ENCODE measurements at regions not wholly inside any gene's neighbourhood (a gene's known extent, or its start where the extent isn't known, plus 50 kb on each side); places are given as distances from the start of the nearest gene placed in this dataset.
"Not testable (repeated sequence)": the region's sequence is repeated elsewhere in the genome, so short reads cannot be mapped to it uniquely, and the experiment has no call there.

DNA sequence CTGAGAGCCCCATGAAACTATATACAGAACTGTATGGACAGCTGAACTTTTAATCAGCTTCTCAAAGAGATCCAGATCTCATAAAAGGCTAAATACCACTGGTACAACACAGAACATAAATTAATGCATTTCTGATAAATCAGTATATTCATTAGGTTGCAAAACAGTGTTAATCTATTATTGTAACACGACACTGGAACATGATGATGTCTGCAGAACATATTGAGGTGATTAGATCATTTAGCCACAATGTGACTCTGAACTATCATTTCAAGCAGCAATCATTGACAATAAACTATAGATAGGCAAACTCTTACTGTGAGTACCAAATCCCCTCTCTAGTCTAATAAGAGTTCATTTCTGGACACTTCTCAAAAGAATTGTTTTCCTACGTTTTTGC, 50.3 kb downstream of the GASK1B start:
- POLR2A ChIA-PET = no interaction called here
- CTCF ChIA-PET = interaction anchor here (0.9 kb wide), 1 partner anchor 22 kb away, joined by 3 read pairs; no protein-coding TSS in a partner anchor
- TF ChIP-seq, protein P1, sequence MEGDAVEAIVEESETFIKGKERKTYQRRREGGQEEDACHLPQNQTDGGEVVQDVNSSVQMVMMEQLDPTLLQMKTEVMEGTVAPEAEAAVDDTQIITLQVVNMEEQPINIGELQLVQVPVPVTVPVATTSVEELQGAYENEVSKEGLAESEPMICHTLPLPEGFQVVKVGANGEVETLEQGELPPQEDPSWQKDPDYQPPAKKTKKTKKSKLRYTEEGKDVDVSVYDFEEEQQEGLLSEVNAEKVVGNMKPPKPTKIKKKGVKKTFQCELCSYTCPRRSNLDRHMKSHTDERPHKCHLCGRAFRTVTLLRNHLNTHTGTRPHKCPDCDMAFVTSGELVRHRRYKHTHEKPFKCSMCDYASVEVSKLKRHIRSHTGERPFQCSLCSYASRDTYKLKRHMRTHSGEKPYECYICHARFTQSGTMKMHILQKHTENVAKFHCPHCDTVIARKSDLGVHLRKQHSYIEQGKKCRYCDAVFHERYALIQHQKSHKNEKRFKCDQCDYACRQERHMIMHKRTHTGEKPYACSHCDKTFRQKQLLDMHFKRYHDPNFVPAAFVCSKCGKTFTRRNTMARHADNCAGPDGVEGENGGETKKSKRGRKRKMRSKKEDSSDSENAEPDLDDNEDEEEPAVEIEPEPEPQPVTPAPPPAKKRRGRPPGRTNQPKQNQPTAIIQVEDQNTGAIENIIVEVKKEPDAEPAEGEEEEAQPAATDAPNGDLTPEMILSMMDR (IDR thresholded peaks at IDR 0.05; ENCODE audit: control extremely low read depth, extremely low read depth, low read depth, missing control alignments) = no peak
- DNase-seq (ENCODE audit: extremely low spot score) = no peak

DNA sequence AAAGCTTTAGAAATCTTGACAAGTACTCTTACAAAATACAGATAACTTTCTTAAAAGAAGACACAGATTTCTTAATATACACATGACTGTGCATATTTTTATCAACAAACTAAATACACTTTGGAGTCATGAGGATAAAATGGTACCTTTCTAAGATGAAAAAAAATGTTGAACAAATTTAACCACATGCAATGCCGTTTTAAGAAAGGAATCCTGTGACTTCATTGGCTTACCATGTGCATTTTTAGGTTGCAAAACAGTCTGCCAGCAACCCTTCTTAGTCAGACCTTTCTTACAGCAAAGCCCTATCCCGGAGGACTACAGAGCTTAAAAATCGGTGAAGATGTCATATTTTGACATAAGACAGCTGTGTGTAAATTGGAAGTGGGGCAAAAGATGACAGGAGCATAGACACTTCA, 51.7 kb downstream of the GASK1B start:
- POLR2A ChIA-PET = no interaction called here
- TF ChIP-seq, protein P1 (IDR thresholded peaks at IDR 0.05; ENCODE audit: control extremely low read depth, extremely low read depth, low read depth, missing control alignments) = no peak
- CTCF ChIA-PET = no interaction called here
- no peak for DNase-seq (ENCODE audit: extremely low spot score)

DNA sequence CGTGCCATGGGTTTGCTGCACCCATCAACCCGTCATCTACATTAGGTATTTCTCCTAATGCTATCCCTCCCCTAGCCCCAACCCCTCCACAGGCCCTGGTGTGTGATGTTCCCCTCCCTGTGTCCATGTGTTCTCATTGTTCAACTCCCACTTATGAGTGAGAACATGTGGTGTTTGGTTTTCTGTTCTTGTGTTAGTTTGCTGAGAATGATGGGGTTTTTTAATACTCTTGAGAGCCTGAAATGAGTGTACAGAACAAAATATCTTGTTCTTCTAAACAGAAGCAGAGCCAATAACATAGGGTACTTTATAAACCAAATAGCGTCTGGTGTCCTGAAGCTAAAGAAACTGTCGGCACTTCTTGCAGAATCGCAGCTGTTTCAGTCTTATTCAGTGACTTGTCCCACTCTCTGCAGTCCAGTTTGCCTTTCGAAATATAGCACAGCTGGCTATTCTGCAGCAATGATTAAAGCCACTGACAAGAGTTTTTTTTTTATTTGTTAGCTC, 52.1 kb downstream of the GASK1B start:
- POLR2A ChIA-PET; CTCF ChIA-PET; DNase-seq (ENCODE audit: extremely low spot score): not testable (repeated sequence)

DNA sequence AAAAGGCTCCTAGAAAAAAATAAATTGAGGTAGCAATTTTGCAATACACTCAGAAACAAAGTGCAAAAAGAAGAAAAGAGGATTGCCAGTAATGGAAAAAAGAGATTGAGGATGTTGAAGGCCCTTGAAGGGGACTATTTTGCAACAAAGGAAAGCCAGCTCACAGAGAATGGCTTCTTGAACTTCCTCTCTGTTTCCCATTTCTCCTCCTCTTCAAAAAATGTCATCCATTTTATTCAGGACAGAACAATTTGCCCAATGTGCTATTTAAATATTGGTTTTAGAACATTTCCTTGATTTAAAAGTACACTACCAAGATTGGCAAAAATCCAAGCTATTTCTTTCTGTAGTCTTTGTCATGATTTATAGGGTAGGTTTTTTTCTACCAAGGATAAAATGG, 60.2 kb downstream of the GASK1B start:
- no peak for DNase-seq (ENCODE audit: extremely low spot score)
- POLR2A ChIA-PET = no interaction called here
- CTCF ChIA-PET = no interaction called here
- TF ChIP-seq, protein P1 (IDR thresholded peaks at IDR 0.05; ENCODE audit: control extremely low read depth, extremely low read depth, low read depth, missing control alignments) = no peak

DNA sequence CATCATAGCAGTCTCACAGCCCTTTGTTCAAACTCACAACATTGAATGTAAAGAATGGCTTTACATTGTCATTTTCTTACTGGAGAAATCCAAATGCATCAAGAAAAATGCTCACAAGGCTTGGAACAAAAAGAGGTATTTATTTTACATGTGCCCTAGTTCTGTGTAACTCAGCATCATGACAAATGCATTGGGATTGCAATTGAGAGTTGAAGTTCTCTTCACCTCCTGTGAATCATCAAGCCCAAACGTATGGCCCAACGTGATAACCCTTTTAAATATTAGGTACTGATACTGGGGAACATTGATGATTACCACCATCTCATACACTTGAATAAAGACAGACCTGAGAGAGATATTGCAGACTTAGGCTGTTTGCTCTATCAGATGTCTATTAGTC, 61.6 kb downstream of the GASK1B start:
- POLR2A ChIA-PET = no interaction called here
- TF ChIP-seq, protein P1 (IDR thresholded peaks at IDR 0.05; ENCODE audit: control extremely low read depth, extremely low read depth, low read depth, missing control alignments) = no peak
- CTCF ChIA-PET = interaction anchor here (0.6 to 1.3 kb wide), 2 partner anchors 10 to 55 kb away, joined by 3 to 4 read pairs; no protein-coding TSS in a partner anchor
- DNase-seq (ENCODE audit: extremely low spot score) = no peak

DNA sequence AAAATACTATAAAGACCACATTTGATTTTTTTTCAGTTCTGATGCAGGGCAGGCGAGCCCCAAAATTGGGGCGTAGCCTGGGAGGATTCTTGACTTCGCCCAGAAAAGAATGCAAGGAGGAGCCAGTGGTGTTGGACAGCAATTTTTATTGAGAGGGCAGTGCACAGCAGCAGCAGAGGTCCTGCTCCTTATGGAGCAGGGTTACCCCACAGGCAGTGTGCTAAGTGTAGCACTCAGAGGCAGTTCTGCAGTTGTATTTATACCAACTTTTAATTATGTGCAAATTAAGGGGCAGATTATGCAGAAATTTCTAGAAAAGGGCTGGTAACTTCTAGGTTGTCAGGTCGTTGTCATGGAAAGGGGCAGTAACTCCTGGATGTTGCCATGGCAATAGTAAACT, 69.9 kb downstream of the GASK1B start:
- TF ChIP-seq, protein P1 (IDR thresholded peaks at IDR 0.05; ENCODE audit: control extremely low read depth, extremely low read depth, low read depth, missing control alignments) = no peak
- CTCF ChIA-PET = no interaction called here
- no peak for DNase-seq (ENCODE audit: extremely low spot score)
- POLR2A ChIA-PET = no interaction called here

DNA sequence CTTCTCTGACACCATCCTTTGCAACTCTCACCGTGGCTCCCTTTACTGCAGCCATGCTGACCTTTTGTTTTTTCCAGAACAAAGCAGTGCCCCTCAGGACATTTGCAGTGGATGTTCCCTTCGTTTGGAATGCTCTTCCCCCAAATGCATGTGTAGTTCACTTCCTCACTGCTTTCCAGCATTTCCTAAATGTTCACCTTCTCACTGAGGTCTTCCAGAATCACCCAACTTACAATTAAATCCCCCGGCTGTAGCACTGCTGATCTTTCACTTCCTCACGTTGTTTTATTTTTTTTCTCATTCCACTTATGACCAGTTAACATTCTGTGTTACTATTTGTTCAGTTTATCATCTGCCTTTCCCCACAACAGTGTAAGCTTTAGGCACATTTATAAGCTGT, 73.1 kb downstream of the GASK1B start:
- CTCF ChIA-PET = no interaction called here
- TF ChIP-seq, protein P1 (IDR thresholded peaks at IDR 0.05; ENCODE audit: control extremely low read depth, extremely low read depth, low read depth, missing control alignments) = no peak
- POLR2A ChIA-PET = no interaction called here
- no peak for DNase-seq (ENCODE audit: extremely low spot score)

Data from GM10248 (cell line).